Calu3 (cell line): ENCODE measurements at regions not wholly inside any gene's neighbourhood (a gene's known extent, or its start where the extent isn't known, plus 50 kb on each side); places are given as distances from the start of the nearest gene placed in this dataset.

Experiments used
- BruUV-seq: library from RNA; stranded (reverse); fragments of 400-500 nt; replicated peaks from 2 replicates; lab custom pipeline; 2021; lab: Mats Ljungman, UMichigan
- CTCF ChIA-PET: fragments of 300-600 bp; sonication (Branson Sonifier 250); formaldehyde crosslinking; loops from one replicate; lab custom pipeline; 2022; ENCODE audit warnings: antibody characterized with exemption; lab: Charles Lee
- DNase-seq: peaks from one replicate; pipeline ENCODE4 v3.0.0; 2022
- H3K27ac Mint-ChIP-seq: one replicate; pipeline ENCODE4 v1.8.0; 2022; ENCODE audit warnings: mixed read lengths; ENCODE audit not compliant: unreplicated experiment
- H3K27me3 Mint-ChIP-seq: one replicate; pipeline ENCODE4 v1.8.0; 2022; ENCODE audit warnings: mixed read lengths; ENCODE audit not compliant: unreplicated experiment
- H3K36me3 Mint-ChIP-seq: one replicate; pipeline ENCODE4 v1.8.0; 2022; ENCODE audit warnings: mild to moderate bottlenecking, moderate library complexity, mixed read lengths; ENCODE audit not compliant: insufficient read depth, unreplicated experiment
- H3K4me1 Mint-ChIP-seq: one replicate; pipeline ENCODE4 v1.8.0; 2022; ENCODE audit warnings: mild to moderate bottlenecking, low read depth, mixed read lengths; ENCODE audit not compliant: unreplicated experiment
- H3K4me3 Mint-ChIP-seq: one replicate; pipeline ENCODE4 v1.8.0; 2022; ENCODE audit warnings: mild to moderate bottlenecking, low read depth, moderate library complexity, mixed read lengths; ENCODE audit not compliant: unreplicated experiment
- H3K9me3 Mint-ChIP-seq: one replicate; pipeline ENCODE4 v1.8.0; 2022; ENCODE audit warnings: low read depth, mixed read lengths; ENCODE audit not compliant: unreplicated experiment
- intact Hi-C: fragments of 100-400 bp; cut with micrococcal nuclease; formaldehyde crosslinking; loops from one replicate; pipeline ENCODE4 v1.10.0; 2022; ENCODE audit not compliant: unreplicated experiment
- TF ChIP-seq, protein P1 (sequence below): fragments of 200-600 bp; IDR thresholded peaks from one replicate; pipeline ENCODE4 v1.8.0; 2022; ENCODE audit warnings: antibody characterized with exemption; ENCODE audit not compliant: unreplicated experiment

- Mint-ChIP-seq H3K27me3 (no peaks in the 10 kb centered on the region), H3K4me1 (no peaks in the 10 kb centered on the region), H3K4me3 (no peak overlapping the region), H3K9me3 (peaks cover 9% of the 10 kb centered on the region), H3K36me3 (no peaks in the 10 kb centered on the region), H3K27ac (no peak overlapping the region)
- CTCF ChIA-PET = no interaction called here
- TF ChIP-seq, protein P1, sequence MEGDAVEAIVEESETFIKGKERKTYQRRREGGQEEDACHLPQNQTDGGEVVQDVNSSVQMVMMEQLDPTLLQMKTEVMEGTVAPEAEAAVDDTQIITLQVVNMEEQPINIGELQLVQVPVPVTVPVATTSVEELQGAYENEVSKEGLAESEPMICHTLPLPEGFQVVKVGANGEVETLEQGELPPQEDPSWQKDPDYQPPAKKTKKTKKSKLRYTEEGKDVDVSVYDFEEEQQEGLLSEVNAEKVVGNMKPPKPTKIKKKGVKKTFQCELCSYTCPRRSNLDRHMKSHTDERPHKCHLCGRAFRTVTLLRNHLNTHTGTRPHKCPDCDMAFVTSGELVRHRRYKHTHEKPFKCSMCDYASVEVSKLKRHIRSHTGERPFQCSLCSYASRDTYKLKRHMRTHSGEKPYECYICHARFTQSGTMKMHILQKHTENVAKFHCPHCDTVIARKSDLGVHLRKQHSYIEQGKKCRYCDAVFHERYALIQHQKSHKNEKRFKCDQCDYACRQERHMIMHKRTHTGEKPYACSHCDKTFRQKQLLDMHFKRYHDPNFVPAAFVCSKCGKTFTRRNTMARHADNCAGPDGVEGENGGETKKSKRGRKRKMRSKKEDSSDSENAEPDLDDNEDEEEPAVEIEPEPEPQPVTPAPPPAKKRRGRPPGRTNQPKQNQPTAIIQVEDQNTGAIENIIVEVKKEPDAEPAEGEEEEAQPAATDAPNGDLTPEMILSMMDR = no peak
- BruUV-seq = no TSS peak
- DNase-seq = no peak
- intact Hi-C loops = no loop called here
Measured at GRCh38 chr6:92701425-92702096, 717.8 kb downstream of the EPHA7 start.

DNA sequence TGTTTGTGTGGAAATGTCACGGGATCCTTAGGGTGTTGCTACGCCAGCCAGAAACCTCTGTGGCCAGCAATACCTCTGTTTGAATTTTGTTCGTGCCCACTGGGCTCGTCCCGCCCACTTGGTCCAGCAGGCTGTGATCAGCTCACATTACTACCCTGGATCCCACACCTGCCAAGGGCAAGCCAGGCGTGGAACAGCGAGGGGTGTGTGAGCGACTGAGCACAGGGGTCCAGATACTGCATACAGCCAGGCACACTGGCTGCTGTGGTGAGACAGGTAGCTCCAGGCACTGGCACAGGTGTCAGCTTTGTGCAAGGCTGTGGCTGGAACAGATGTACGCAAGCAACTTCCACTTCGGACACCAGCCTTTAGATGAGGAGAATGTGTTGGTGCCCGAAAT is 718.9 kb downstream of the EPHA7 start:
- H3K36me3 Mint-ChIP-seq = no peaks in the 10 kb centered on the region
- no peak overlapping the region for H3K4me3 Mint-ChIP-seq
- CTCF ChIA-PET = no interaction called here
- H3K4me1 Mint-ChIP-seq = no peaks in the 10 kb centered on the region
- H3K27me3 Mint-ChIP-seq = no peaks in the 10 kb centered on the region
- no peak for DNase-seq
- no TSS peak for BruUV-seq
- H3K9me3 Mint-ChIP-seq = peaks cover 9% of the 10 kb centered on the region
- no peak overlapping the region for H3K27ac Mint-ChIP-seq
- TF ChIP-seq, protein P1 = no peak
- intact Hi-C loops = no loop called here

DNA sequence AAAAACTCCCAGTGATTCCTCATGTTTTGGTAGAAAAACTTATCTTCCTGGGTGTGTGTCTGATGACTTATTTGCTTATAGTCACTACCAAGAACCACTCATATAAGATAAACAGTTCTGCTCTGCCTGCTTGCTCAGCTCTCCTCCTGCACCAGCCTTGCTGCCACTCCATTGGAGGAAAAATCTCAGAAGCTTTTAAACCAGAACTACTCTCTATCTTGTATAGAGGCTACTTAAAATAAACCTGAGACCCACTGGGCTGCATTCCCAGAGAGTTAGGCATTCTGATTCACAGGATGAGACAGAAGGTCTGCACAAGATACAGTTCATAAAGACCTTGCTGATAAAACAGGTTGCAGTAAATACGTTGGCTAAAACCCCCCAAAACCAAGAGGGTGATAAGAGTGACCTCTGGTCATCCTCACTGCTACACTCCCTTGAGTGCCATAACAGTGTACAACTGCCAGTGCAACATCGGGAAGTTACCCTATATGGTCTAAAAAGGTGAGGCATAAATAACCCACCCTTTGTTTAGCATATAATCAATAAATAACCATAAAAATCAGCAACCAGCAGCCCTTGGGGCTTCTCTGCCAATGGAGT is 728.3 kb downstream of the EPHA7 start:
- CTCF ChIA-PET = no interaction called here
- Mint-ChIP-seq H3K4me1 (no peaks in the 10 kb centered on the region), H3K27me3 (no peaks in the 10 kb centered on the region), H3K9me3 (peaks cover 12% of the 10 kb centered on the region), H3K27ac (no peak overlapping the region), H3K4me3 (no peak overlapping the region), H3K36me3 (no peaks in the 10 kb centered on the region)
- no peak for DNase-seq
- TF ChIP-seq, protein P1 = no peak
- BruUV-seq = no TSS peak
- intact Hi-C loops = no loop called here

DNA sequence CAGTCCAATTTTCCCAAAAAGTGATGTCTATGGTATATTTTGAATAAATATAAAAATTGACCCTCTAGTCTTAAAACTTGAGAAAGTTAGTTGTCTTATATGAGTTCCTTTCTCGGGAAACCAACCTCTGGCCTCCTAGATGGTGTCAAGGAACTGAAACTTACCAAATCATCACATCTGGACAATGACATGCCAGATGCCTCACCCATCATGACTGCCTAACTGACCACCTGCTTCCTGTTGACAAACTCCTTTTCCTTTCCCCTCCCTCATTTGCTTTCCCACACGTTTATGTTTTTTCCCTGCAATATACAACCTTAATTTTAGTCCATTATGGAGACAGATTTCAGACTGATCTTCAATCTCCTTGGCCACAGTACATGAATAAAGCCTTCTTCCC is 731.0 kb downstream of the EPHA7 start:
- no peak for DNase-seq
- Mint-ChIP-seq H3K9me3 (peaks cover 12% of the 10 kb centered on the region), H3K27me3 (no peaks in the 10 kb centered on the region), H3K36me3 (no peaks in the 10 kb centered on the region), H3K4me1 (no peaks in the 10 kb centered on the region), H3K27ac (no peak overlapping the region), H3K4me3 (no peak overlapping the region)
- no TSS peak for BruUV-seq
- intact Hi-C loops = no loop called here
- TF ChIP-seq, protein P1 = no peak
- CTCF ChIA-PET = no interaction called here
